Ramos (cell line): ENCODE measurements at regions not wholly inside any gene's neighbourhood (a gene's known extent, or its start where the extent isn't known, plus 50 kb on each side); places are given as distances from the start of the nearest gene placed in this dataset.

Experiments used
- in situ Hi-C: fragments of 300-500 bp; cut with MboI; formaldehyde crosslinking; loops from one replicate; pipeline ENCODE4 v1.14.3; 2022; ENCODE audit warnings: low sequenced_read_pairs; ENCODE audit not compliant: unreplicated experiment

DNA sequence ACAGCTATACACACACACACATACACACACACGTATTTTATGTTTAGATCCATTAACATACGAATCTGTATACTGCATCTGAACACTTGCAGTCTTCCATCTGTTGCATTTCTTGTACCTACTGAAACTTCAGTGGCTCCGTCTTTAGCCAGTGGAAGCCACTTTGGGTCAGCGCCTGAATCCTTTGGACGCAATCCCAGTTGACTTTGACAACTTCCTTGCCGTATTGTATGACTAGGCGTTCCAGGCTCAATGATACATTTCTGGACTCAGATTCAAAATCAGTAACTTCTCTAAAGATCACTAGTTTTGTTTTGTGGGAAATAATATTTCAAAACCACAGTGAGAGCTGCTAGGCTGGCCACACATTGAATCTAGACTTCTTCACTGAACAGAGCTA lies 101.5 kb upstream of the GPC1 start:
- in situ Hi-C loops: no loop called here

DNA sequence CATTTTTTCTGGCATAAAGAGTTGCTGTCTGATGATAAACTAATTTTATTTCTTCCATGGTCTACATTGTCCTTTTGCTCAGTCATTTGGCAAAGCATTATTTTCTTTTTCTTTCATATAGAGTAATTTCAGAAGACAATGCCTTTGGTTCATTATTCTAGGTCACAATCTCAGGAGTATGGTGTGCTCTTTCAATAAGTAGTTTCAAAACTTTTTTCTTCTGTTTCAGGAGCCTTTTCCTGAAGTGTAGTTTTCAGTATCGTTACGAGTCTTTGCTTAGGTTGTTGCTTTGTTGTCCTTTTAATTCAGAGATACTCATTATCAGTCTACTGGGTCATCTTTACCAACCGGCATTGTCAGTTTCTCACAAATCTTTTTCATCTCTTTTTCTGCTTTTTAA lies 100.4 kb upstream of the GPC1 start:
- in situ Hi-C loops: no loop called here

GRCh38 chr2:240336820-240337427 lies 98.5 kb upstream of the GPC1 start:
- in situ Hi-C loops: no loop called here

- in situ Hi-C loops: no loop called here
Measured at GRCh38 chr2:240338274-240338673, 97.2 kb upstream of the GPC1 start.

DNA sequence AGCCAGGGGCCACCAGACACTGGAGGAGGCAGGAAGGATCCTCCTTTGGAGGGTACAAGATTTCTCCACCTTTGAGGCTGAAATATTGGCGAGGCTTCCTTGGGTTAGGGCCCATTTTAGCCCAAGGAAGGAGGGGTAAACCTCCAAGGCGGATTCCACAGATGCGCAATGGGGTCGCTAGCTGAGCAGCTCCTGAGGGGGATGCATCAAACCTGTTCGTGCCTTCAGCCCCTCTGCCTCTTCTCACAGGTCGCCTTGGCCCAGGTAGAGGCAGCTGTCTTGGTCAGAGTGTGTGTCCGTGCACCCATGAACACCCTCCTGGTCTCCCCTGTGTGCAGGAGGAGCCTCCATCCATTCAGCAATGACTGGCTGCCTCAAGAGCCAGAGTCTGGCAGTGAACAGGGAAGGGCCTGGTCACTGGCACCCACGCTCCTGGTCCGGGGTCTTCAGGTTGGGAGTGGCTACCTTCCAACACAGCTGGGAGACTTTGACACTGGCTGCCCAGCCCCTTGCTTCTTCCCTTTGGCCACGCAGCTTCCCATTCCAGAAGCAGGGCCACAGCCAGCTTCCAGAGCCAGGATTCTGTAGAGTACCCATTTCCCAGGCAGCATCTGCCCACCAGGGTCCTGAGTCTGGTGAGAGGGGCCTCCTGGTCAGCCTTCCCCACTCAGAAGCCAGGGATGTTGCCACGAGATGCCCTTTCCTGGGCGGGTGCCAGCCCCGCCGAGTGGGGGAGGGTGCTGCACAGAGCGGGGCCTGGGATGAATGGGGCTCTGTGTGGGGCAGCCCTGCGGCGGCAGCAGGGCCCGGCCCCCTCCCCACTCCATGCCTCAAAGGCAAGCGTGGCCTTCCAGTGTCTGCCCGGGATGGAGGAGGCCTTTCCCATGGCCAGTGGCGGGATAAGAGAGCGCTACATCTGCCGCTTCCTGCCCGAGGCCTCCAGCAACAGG lies 95.8 kb upstream of the GPC1 start:
- in situ Hi-C loops: no loop called here

GRCh38 chr2:240340361-240340761 lies 95.1 kb upstream of the GPC1 start:
- in situ Hi-C loops: no loop called here

GRCh38 chr2:240341064-240341463 lies 94.4 kb upstream of the GPC1 start:
- in situ Hi-C loops: no loop called here

DNA sequence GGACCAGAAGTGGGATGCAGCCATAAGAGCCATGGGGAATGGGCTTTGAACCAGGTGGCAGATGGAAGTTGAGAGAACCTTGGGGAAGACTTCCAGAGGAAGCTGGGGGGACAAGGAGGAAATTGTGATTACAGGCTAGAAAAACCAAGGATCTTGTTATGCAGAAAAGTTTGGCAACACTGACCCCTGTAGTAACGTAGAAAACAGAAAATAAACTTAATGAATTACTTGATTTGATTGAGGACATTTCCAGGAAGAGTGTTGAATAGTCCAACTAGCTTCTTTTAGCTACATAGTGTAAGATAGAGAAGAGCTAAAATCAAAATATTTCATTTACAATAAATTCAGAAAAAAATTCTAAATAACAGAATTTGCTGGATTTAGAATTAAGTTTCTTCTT lies 91.9 kb upstream of the GPC1 start:
- in situ Hi-C loops: no loop called here

DNA sequence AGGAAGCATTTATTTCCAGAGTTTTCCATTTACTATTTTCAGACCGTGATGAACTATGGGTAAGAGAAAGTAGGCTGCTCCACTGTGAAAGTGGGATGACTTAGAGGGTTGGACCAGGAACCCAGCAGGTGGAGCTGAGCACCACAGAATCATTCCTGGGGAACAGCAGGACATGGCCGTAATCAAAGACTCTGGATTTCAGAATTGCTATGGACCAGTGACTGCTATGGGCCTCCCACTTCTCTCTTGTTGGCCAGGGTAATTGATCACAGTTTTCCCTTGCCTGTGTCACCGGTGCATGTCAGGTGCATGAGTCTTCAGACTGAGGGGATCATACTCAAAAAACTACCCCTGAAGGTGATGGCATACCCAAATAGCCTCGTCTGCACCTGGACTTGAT lies 90.6 kb upstream of the GPC1 start:
- in situ Hi-C loops: no loop called here

DNA sequence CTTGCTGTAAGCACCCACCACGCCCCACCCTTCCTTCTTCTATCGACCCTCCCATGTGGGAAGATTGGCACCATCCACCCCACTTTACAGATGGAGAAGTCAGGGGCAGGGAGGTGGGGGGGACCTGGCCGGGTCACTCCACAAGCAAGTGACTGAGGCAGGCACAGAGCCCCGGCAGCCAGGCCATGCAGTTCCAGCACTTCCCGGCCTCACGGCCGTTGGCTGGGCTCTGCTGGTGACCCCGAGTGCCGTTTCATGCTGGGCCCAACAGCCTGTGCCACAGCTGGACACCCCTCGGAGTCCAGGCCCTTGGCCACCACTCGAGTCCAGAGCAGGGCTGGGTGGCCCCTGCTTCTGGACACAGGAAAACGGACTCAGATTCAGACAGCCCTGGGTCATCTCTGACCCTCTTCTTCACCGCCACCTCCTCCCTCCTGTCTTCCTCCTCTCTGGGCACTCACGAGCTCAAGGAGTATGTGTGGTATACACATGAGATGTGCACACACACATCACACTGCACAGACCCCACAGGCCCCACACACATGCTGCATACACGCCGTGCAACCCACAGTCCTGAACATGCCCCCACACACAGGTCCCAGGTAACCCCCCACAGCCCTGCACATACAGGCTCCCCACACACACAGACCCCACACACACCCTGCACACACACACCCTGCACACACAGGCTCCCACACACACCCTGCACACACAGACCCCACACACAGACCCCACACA lies 89.3 kb upstream of the GPC1 start:
- in situ Hi-C loops: no loop called here

- in situ Hi-C loops: no loop called here
Measured at GRCh38 chr2:240346753-240347372, 88.6 kb upstream of the GPC1 start.

GRCh38 chr2:240347373-240347940 lies 88.0 kb upstream of the GPC1 start:
- in situ Hi-C loops: no loop called here

DNA sequence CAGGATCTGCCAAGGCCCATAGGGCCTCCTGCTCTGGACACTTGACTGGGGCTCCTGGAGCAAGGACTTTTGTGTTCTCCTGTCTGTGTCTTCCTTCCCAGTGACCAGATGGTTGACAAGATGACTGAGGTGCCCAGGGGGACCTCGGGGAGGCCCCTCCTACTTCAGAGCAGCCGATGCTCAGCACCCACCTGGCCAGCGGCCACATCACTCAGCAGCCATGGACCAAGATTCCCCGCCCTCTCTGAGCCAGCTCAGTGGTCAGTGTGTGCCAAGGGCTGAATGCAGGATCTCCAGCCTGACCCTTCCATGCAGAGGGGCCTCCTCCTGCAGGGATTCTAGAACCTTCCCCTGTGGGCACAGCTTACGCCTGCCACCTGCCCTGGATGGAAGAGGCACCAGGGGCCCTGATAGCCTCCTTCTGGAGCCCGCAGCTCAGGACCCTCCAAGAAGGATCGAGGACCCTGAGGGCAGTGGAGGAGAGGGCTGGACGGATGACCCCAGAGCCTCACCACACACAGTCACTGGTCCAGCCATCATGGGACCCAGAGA lies 87.4 kb upstream of the GPC1 start:
- in situ Hi-C loops: no loop called here

- in situ Hi-C loops: no loop called here
Measured at GRCh38 chr2:240348522-240348921, 86.9 kb upstream of the GPC1 start.

DNA sequence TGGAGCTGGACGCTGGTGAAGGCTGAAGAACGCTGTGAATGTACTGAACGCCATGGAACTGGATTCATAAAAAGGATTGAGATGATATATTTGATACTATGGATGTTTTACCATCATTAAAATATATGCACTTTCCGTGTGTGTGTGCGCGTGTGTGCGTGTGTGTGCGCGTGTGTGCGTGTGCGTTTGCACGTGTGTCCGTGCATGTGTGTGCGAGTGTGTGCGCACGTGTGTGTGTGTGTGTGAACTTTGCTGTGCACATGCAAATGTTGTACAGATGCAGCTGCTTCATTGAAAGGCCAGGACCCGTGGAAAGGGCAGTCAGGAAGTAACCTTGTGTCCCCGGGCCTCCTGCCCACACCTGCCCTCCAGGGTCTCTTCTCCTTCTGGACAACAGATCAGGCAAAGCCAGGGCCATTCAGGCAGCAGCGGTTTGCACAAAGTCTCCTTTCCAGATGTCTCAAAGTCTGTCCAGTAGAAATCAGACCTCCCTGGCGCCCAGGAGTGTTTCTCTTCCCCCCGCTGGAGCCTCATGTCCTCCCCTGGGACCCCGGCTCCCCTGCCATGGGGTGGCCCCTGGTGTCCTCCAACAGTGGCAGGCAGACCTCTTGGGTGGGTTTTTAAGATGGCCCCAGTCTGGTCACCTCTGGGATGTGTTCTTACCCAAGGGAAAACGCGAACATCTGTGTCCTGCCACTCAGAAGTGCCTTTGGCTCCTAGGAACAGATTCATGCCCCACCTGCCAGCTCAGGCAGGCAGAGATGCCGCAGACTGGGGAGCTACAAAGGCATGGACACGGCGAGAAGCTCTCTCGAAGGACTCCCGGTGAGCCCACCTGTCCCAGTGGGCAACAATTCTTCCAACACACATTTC lies 86.1 kb upstream of the GPC1 start:
- in situ Hi-C loops: no loop called here

DNA sequence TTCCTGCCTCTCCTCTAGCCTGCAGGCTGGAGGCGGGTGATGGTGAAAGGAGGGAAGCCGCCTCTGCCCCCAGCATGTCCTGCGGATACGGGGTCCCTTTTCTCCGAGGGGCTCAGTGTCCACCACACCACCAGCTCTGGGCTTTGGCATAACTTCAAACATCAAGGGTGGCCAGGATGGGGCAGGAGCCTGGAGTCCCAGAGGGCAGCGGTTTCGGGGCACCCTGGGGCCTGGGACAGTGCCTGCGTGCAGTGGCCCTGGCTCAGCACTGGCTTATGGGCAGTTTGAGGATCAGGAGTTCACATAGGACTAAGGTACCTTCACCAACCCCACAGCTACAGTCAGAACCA lies 85.5 kb upstream of the GPC1 start:
- in situ Hi-C loops: no loop called here

DNA sequence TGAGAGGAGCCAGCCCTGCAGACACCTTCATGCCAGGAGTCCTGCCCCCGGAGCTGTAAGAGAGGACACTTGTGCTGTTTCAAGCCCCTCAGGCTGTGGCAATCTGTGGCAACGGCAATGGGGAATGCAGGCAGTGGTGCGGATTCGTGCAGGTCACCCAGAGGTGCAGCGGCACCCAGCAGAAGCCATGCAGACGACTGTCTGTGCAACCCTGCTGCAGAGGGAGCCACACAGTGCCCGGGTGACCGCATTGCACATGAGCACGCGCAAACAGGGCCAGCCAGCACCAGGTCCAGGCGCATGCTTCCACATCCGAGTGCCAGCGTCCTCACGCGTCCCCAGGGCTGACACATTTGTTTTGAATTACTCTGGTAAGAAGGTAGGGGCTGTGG lies 84.8 kb upstream of the GPC1 start:
- in situ Hi-C loops: no loop called here

DNA sequence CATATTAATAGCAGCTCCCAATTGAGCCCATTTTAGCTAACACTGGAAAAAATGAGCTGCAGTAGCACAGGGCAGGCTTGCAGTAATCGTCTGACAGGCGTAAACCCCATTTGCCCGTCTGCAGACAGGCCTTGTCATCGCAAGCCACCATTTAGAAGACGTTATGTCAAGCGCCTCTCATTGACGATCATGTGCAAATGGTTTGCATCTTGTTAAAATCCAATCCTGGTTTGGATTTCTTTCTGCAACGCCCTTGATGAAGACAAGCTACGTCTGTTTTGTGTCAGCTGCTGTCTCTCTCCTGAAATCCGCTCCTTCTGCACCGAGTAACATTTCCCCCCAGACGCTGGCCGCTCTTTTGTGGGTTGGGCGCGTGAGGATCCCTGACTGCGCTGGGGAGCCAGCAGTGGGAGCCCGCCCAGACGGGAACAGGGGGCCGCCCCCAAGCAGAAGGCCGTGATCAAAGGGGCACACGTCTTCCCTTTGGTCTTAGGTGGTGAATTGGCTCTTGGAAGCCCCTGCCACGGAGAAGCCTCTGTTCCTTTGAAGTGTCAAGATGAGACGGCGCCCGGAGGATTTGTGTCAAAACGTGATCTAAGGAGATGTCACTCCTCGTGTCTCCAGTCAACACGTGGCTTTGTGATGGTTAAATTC lies 84.2 kb upstream of the GPC1 start:
- in situ Hi-C loops: no loop called here
